HCT116 (cell line): ENCODE measurements at regions not wholly inside any gene's neighbourhood (a gene's known extent, or its start where the extent isn't known, plus 50 kb on each side); places are given as distances from the start of the nearest gene placed in this dataset.

Experiments used
- CEBPB ChIP-seq: IDR thresholded peaks from 2 replicates; pipeline ENCODE4 v1.6.1; 2012; ENCODE audit warnings: low read depth
- CTCF ChIP-seq, 3 experiments: fragments of 200-600 bp in 1 of 3; sonication (generic) in 1 of 3; IDR thresholded peaks in 2 of 3; conservative IDR thresholded peaks in 1 of 3; 2 replicates each; pipeline ENCODE4 v1.5.1; 2012 to 2017; ENCODE audit warnings: low read depth in 2 of 3, low read length in 2 of 3, antibody characterized with exemption in 1 of 3, borderline replicate concordance in 1 of 3, control low read depth in 1 of 3, mild to moderate bottlenecking in 1 of 3, mixed read lengths in 1 of 3, mixed run types in 1 of 3, moderate library complexity in 1 of 3; ENCODE audit not compliant: insufficient read depth in 1 of 3
- ELF1 ChIP-seq: IDR thresholded peaks from 2 replicates; pipeline ENCODE4 v1.6.1; 2012; ENCODE audit warnings: low read depth, borderline replicate concordance
- EZH2 ChIP-seq: fragments of 200-600 bp; sonication (generic); IDR thresholded peaks from 2 replicates; pipeline ENCODE4 v1.6.1; 2017; ENCODE audit warnings: antibody characterized with exemption, mixed run types
- EZH2phosphoT487 ChIP-seq: fragments of 200-600 bp; IDR thresholded peaks from 2 replicates; pipeline ENCODE4 v1.6.1; 2018; ENCODE audit warnings: antibody characterized with exemption, borderline replicate concordance
- POLR2A ChIP-seq: IDR thresholded peaks from 2 replicates; pipeline ENCODE4 v1.7.0; 2011; ENCODE audit warnings: borderline replicate concordance; ENCODE audit not compliant: insufficient read depth, insufficient read length; ENCODE audit errors: extremely low read depth
- POLR2AphosphoS5 ChIP-seq: IDR thresholded peaks from 2 replicates; pipeline ENCODE4 v1.6.1; 2011; ENCODE audit warnings: mild to moderate bottlenecking, low read depth, low read length, moderate library complexity
- RAD21 ChIP-seq: IDR thresholded peaks from 2 replicates; pipeline ENCODE4 v1.6.1; 2012; ENCODE audit warnings: low read depth, mild to moderate bottlenecking
- REST ChIP-seq: IDR thresholded peaks from 2 replicates; pipeline ENCODE4 v1.6.1; 2012; ENCODE audit warnings: low read depth
- SIN3A ChIP-seq: IDR thresholded peaks from 2 replicates; pipeline ENCODE4 v1.6.1; 2012; ENCODE audit warnings: low read depth
- YY1 ChIP-seq: IDR thresholded peaks from 2 replicates; pipeline ENCODE4 v1.6.1; 2011; ENCODE audit warnings: low read length, low read depth, moderate library complexity, mild to moderate bottlenecking; ENCODE audit not compliant: insufficient replicate concordance; ENCODE audit errors: extremely low read depth
- TF ChIP-seq, protein P1 (sequence below): IDR thresholded peaks from 2 replicates; pipeline ENCODE4 v1.6.1; 2012
- TF ChIP-seq, protein P2 (sequence below): IDR thresholded peaks from 2 replicates; pipeline ENCODE4 v1.6.1; 2012

DNA sequence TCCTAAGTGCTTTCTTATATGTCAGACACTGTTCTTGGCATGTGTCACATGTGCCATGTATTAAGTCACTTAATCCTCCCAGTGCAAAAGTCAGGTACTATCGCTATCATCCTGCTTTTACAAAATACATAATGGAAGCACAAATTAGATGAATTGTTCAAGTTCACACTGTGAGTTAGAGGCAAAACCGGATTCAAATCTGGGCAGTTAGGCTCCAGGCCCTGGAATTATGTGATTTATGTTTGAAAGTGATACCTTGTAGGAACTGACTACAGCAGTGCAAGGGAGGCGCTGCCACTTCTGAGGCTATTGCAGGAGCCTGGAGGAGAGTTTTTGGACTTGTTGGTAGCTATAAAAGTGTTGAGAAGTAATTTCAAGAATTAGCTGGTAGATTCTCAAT, 358.3 kb downstream of the HLX start:
- TF ChIP-seq CTCF (IDR thresholded peaks at IDR 0.05 in 2 of 3, conservative IDR thresholded peaks at IDR 0.05 in 1 of 3; ENCODE audit: borderline replicate concordance in 1 of 3, insufficient read depth in 1 of 3, low read depth in 2 of 3, low read length in 2 of 3) = no peak
- TF ChIP-seq POLR2AphosphoS5 = no peak
- no peak for TF ChIP-seq EZH2
- no peak for TF ChIP-seq REST
- no peak for TF ChIP-seq EZH2phosphoT487
- no peak for TF ChIP-seq POLR2A
- no peak for TF ChIP-seq ELF1
- TF ChIP-seq SIN3A = no peak
- TF ChIP-seq, protein P1, sequence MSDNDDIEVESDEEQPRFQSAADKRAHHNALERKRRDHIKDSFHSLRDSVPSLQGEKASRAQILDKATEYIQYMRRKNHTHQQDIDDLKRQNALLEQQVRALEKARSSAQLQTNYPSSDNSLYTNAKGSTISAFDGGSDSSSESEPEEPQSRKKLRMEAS = no peak
- TF ChIP-seq YY1 = no peak
- TF ChIP-seq RAD21 = no peak
- no peak for TF ChIP-seq CEBPB
- TF ChIP-seq, protein P2, sequence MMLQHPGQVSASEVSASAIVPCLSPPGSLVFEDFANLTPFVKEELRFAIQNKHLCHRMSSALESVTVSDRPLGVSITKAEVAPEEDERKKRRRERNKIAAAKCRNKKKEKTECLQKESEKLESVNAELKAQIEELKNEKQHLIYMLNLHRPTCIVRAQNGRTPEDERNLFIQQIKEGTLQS = no peak
